IMR-90 (cell line): ENCODE measurements at regions not wholly inside any gene's neighbourhood (a gene's known extent, or its start where the extent isn't known, plus 50 kb on each side); places are given as distances from the start of the nearest gene placed in this dataset.

Source experiments
- ATAC-seq: fragments of 200-7000 bp; cut with Tn5 transposase; 2 replicates; pipeline ENCODE4 v1.9.1; 2020; ENCODE audit warnings: low read depth, mild to moderate bottlenecking, moderate library complexity
- BruUV-seq: library from RNA; stranded (reverse); fragments of 400-500 nt; replicated peaks from 2 replicates; lab custom pipeline; 2021; lab: Mats Ljungman, UMichigan
- CTCF ChIA-PET: fragments of 300-600 bp; formaldehyde crosslinking; extraction: SDS; loops from one replicate; lab custom pipeline; 2021; ENCODE audit warnings: antibody characterized with exemption; lab: Yijun Ruan, JAX
- POLR2A ChIA-PET: fragments of 300-600 bp; sonication (Branson Sonifier 250); formaldehyde crosslinking; loops from one replicate; lab custom pipeline; 2022; ENCODE audit warnings: antibody characterized with exemption; ENCODE audit not compliant: unreplicated experiment; lab: Charles Lee
- DNase-seq: peaks from one replicate; pipeline ENCODE4 v3.0.0; 2013
- H2AFZ ChIP-seq: replicated peaks from 2 replicates; pipeline ENCODE3; 2013; ENCODE audit warnings: low read length, mild to moderate bottlenecking; ENCODE audit not compliant: poor library complexity
- H2AK5ac ChIP-seq: 2 replicates; pipeline ENCODE4 v1.6.1; 2013; ENCODE audit warnings: low read depth, low read length, inconsistent platforms
- H2AK9ac ChIP-seq: replicated peaks from 2 replicates; pipeline ENCODE3; 2013; ENCODE audit warnings: mild to moderate bottlenecking, low read depth, low read length, moderate library complexity; ENCODE audit not compliant: poor library complexity
- H2BK120ac ChIP-seq: 2 replicates; pipeline ENCODE4 v1.6.1; 2013; ENCODE audit warnings: low read depth, low read length, inconsistent platforms
- H2BK15ac ChIP-seq: 3 replicates; pipeline ENCODE4 v1.6.1; 2013; ENCODE audit warnings: low read depth, low read length, inconsistent platforms
- H2BK20ac ChIP-seq: 2 replicates; pipeline ENCODE4 v1.6.1; 2013; ENCODE audit warnings: low read depth, mild to moderate bottlenecking, inconsistent platforms, low read length, moderate library complexity
- H2BK5ac ChIP-seq: 2 replicates; pipeline ENCODE4 v1.6.1; 2013; ENCODE audit warnings: mild to moderate bottlenecking, low read depth, low read length, inconsistent platforms; ENCODE audit not compliant: poor library complexity, severe bottlenecking
- H3K14ac ChIP-seq: replicated peaks from 2 replicates; pipeline ENCODE4 v1.6.1; 2013; ENCODE audit warnings: low read depth, low read length, inconsistent platforms
- H3K18ac ChIP-seq: 2 replicates; pipeline ENCODE4 v1.6.1; 2013; ENCODE audit warnings: low read depth, low read length, control low read depth
- H3K23ac ChIP-seq: 2 replicates; pipeline ENCODE4 v1.6.1; 2013; ENCODE audit warnings: low read depth, low read length, inconsistent platforms
- H3K27ac ChIP-seq: 2 replicates; pipeline ENCODE4 v1.5.1; 2013; ENCODE audit warnings: mild to moderate bottlenecking, control low read depth, low read length; ENCODE audit not compliant: insufficient read depth
- H3K27me3 ChIP-seq: 2 replicates; pipeline ENCODE4 v1.6.1; 2013; ENCODE audit warnings: low read length; ENCODE audit not compliant: control insufficient read depth, insufficient read depth
- H3K36me3 ChIP-seq: 2 replicates; pipeline ENCODE4 v1.6.1; 2013; ENCODE audit warnings: low read length, mixed read lengths; ENCODE audit not compliant: control insufficient read depth, insufficient read depth
- H3K4ac ChIP-seq: 2 replicates; pipeline ENCODE4 v1.6.1; 2013; ENCODE audit warnings: low read depth, low read length, inconsistent platforms
- H3K4me1 ChIP-seq: 2 replicates; pipeline ENCODE4 v1.6.1; 2013; ENCODE audit warnings: low read length, mixed read lengths; ENCODE audit not compliant: control insufficient read depth, insufficient read depth
- H3K4me2 ChIP-seq: 2 replicates; pipeline ENCODE4 v1.6.1; 2013; ENCODE audit warnings: low read depth, mild to moderate bottlenecking, control low read depth, low read length, moderate library complexity
- H3K4me3 ChIP-seq: 2 replicates; pipeline ENCODE4 v1.5.1; 2013; ENCODE audit warnings: low read depth, mild to moderate bottlenecking, control low read depth, low read length, moderate library complexity; ENCODE audit not compliant: insufficient read depth
- H3K56ac ChIP-seq: 2 replicates; pipeline ENCODE4 v1.6.1; 2013; ENCODE audit warnings: low read length, inconsistent platforms; ENCODE audit not compliant: insufficient read depth; ENCODE audit errors: extremely low read depth
- H3K79me1 ChIP-seq, 2 experiments: 2 replicates each; pipeline ENCODE4 v1.6.1; 2013; ENCODE audit warnings: low read length in 2 of 2, inconsistent platforms in 1 of 2, low read depth in 1 of 2
- H3K9ac ChIP-seq: 2 replicates; pipeline ENCODE4 v1.6.1; 2013; ENCODE audit warnings: low read depth, low read length, control low read depth
- H3K9me1 ChIP-seq: 2 replicates; pipeline ENCODE4 v1.6.1; 2013; ENCODE audit warnings: low read length, inconsistent platforms; ENCODE audit not compliant: insufficient read depth
- H3K9me3 ChIP-seq: 2 replicates; pipeline ENCODE4 v1.6.1; 2013; ENCODE audit warnings: low read length; ENCODE audit not compliant: control insufficient read depth, insufficient read depth
- H4K20me1 ChIP-seq: 2 replicates; pipeline ENCODE4 v1.6.1; 2013; ENCODE audit warnings: low read length, inconsistent platforms; ENCODE audit not compliant: insufficient read depth
- H4K5ac ChIP-seq: 2 replicates; pipeline ENCODE4 v1.6.1; 2013; ENCODE audit warnings: mild to moderate bottlenecking, low read depth, low read length, control low read depth
- H4K8ac ChIP-seq, 2 experiments: 2 replicates each; pipeline ENCODE4 v1.6.1; 2013; ENCODE audit warnings: low read depth in 2 of 2, low read length in 2 of 2, control low read depth in 1 of 2, inconsistent platforms in 1 of 2
- H4K91ac ChIP-seq: 2 replicates; pipeline ENCODE4 v1.6.1; 2013; ENCODE audit warnings: low read depth, low read length, inconsistent platforms; ENCODE audit not compliant: insufficient read depth
- BHLHE40 ChIP-seq: fragments of 150-350 bp; IDR thresholded peaks from 2 replicates; pipeline ENCODE4 v1.6.1; 2016; ENCODE audit warnings: mild to moderate bottlenecking, low read depth, low read length
- CEBPB ChIP-seq: IDR thresholded peaks from 2 replicates; pipeline ENCODE4 v1.6.1; 2012; ENCODE audit warnings: low read depth, low read length, improper control_type of control experiment
- CHD1 ChIP-seq: IDR thresholded peaks from 2 replicates; pipeline ENCODE4 v1.6.1; 2012; ENCODE audit warnings: low read depth, low read length, improper control_type of control experiment
- CTCF ChIP-seq: conservative IDR thresholded peaks from 2 replicates; pipeline ENCODE4 v1.5.1; 2012; ENCODE audit warnings: mild to moderate bottlenecking, low read depth, low read length, improper control_type of control experiment
- ELK1 ChIP-seq: fragments of 150-350 bp; IDR thresholded peaks from 2 replicates; pipeline ENCODE4 v1.6.1; 2016; ENCODE audit warnings: low read depth, mild to moderate bottlenecking, low read length, moderate library complexity, borderline replicate concordance
- FOS ChIP-seq: fragments of 150-350 bp; IDR thresholded peaks from 2 replicates; pipeline ENCODE4 v1.6.1; 2016; ENCODE audit warnings: low read depth, low read length
- MAFK ChIP-seq: IDR thresholded peaks from 2 replicates; pipeline ENCODE4 v1.6.1; 2012; ENCODE audit warnings: low read depth, low read length, improper control_type of control experiment
- MAZ ChIP-seq: IDR thresholded peaks from 2 replicates; pipeline ENCODE4 v1.6.1; 2012; ENCODE audit warnings: low read depth, mild to moderate bottlenecking, low read length, improper control_type of control experiment, moderate library complexity, borderline replicate concordance
- MXI1 ChIP-seq: IDR thresholded peaks from 2 replicates; pipeline ENCODE4 v1.6.1; 2012; ENCODE audit warnings: low read depth, mild to moderate bottlenecking, low read length, moderate library complexity, borderline replicate concordance
- NFE2L2 ChIP-seq: fragments of 150-350 bp; IDR thresholded peaks from 2 replicates; pipeline ENCODE4 v1.6.1; 2016; ENCODE audit warnings: low read depth, mild to moderate bottlenecking, low read length
- POLR2A ChIP-seq: IDR thresholded peaks from 2 replicates; pipeline ENCODE4 v1.6.1; 2012; ENCODE audit warnings: mild to moderate bottlenecking, low read depth, low read length
- RAD21 ChIP-seq: IDR thresholded peaks from 2 replicates; pipeline ENCODE4 v1.6.1; 2012; ENCODE audit warnings: low read length, improper control_type of control experiment
- RCOR1 ChIP-seq: IDR thresholded peaks from 2 replicates; pipeline ENCODE4 v1.6.1; 2012; ENCODE audit warnings: mild to moderate bottlenecking, low read length, improper control_type of control experiment; ENCODE audit not compliant: insufficient replicate concordance
- RFX5 ChIP-seq: IDR thresholded peaks from 2 replicates; pipeline ENCODE4 v1.8.0; 2012; ENCODE audit warnings: low read depth, mild to moderate bottlenecking, low read length, moderate library complexity
- SMC3 ChIP-seq: fragments of 150-350 bp; IDR thresholded peaks from 2 replicates; pipeline ENCODE4 v1.6.1; 2016; ENCODE audit warnings: low read depth, mild to moderate bottlenecking, antibody characterized with exemption, low read length, moderate library complexity
- USF2 ChIP-seq: fragments of 150-350 bp; IDR thresholded peaks from 2 replicates; pipeline ENCODE4 v1.6.1; 2017; ENCODE audit warnings: mild to moderate bottlenecking, antibody characterized with exemption, low read length, low read depth
- WGBS, 2 experiments: methylation state at CpG; one replicate each; pipeline versions ENCODE4 v1.1.5 to v1.1.7; 2013; ENCODE audit warnings: missing lambda C conversion rate in 2 of 2; ENCODE audit not compliant: insufficient read length in 1 of 2; ENCODE audit errors: extremely low coverage in 2 of 2; 5-methylcytosine and 5-hydroxymethylcytosine counted together
- dilution Hi-C: fragments of 300-500 bp; cut with HindIII; formaldehyde crosslinking; loops from one replicate; pipeline ENCODE4 v1.14.3; 2018; ENCODE audit warnings: low sequenced_read_pairs; ENCODE audit not compliant: unreplicated experiment
- in situ Hi-C: fragments of 300-500 bp; cut with MboI; formaldehyde crosslinking; loops from 3 replicates; pipeline ENCODE4 v1.14.3; 2019; ENCODE audit warnings: low sequenced_read_pairs, inconsistent platforms, mixed read lengths
- intact Hi-C: fragments of 100-400 bp; cut with micrococcal nuclease; formaldehyde crosslinking; loops from 2 replicates; pipeline ENCODE4 v1.10.0; 2022

GRCh38 chr10:78744056-78744455, 324.7 kb upstream of the ZMIZ1 start:
- H2BK20ac ChIP-seq: no peak overlapping the region
- no peak overlapping the region for H2BK120ac ChIP-seq
- H4K20me1 ChIP-seq: peaks cover 3% of the 10 kb centered on the region; the same call in 1 of the 2 replicates
- no peak overlapping the region for H3K23ac ChIP-seq
- DNase-seq: no peak
- H3K4me2 ChIP-seq: no peak overlapping the region
- H3K56ac ChIP-seq: no peak overlapping the region
- no TSS peak for BruUV-seq
- no peak overlapping the region for H4K5ac ChIP-seq
- H2AK9ac ChIP-seq: no peak overlapping the region
- H2BK5ac ChIP-seq: no peak overlapping the region
- no peak overlapping the region for H3K18ac ChIP-seq
- no peak overlapping the region for H3K4ac ChIP-seq
- H3K4me1 ChIP-seq: no peaks in the 10 kb centered on the region; the same call in 1 of the 2 replicates
- H2AFZ ChIP-seq: no peak overlapping the region
- WGBS, 2 experiments: 100% methylated on average over 4 of the region's 5 CpGs; no CpG with 5 or more reads in 1 of the 2 experiments
- ChIA-PET CTCF (no interaction called here), POLR2A (no interaction called here)
- intact Hi-C loops (no loop called here), dilution Hi-C loops (no loop called here), in situ Hi-C loops (no loop called here)
- ATAC-seq: no peak
- no peak overlapping the region for H2BK15ac ChIP-seq
- no peaks in the 10 kb centered on the region for H3K79me1 ChIP-seq
- no peak overlapping the region for H3K14ac ChIP-seq
- no peak overlapping the region for H2AK5ac ChIP-seq
- TF ChIP-seq MAZ: no peak
- no peak for TF ChIP-seq USF2
- no peak for TF ChIP-seq CEBPB
- no peak for TF ChIP-seq MAFK
- TF ChIP-seq POLR2A: no peak
- TF ChIP-seq RFX5: no peak
- no peak for TF ChIP-seq BHLHE40
- TF ChIP-seq FOS: no peak
- TF ChIP-seq MXI1: no peak
- TF ChIP-seq SMC3: no peak
- TF ChIP-seq ELK1: no peak
- TF ChIP-seq CTCF: no peak
- TF ChIP-seq CHD1: no peak
- TF ChIP-seq RAD21: no peak
- TF ChIP-seq RCOR1: no peak
- TF ChIP-seq NFE2L2: no peak
- H3K27me3 ChIP-seq: peaks cover 42% of the 10 kb centered on the region
- H4K8ac ChIP-seq: no peak overlapping the region
- H3K36me3 ChIP-seq: no peaks in the 10 kb centered on the region
- H3K9me1 ChIP-seq: no peaks in the 10 kb centered on the region
- H4K91ac ChIP-seq: no peak overlapping the region
- no peak overlapping the region for H3K4me3 ChIP-seq
- H3K27ac ChIP-seq: no peak overlapping the region
- H3K9me3 ChIP-seq: no peaks in the 10 kb centered on the region
- no peak overlapping the region for H3K9ac ChIP-seq
